CD4-positive, CD25-positive, alpha-beta regulatory T cell (primary cell): ENCODE measurements at regions not wholly inside any gene's neighbourhood (a gene's known extent, or its start where the extent isn't known, plus 50 kb on each side); places are given as distances from the start of the nearest gene placed in this dataset.

Experiments
- ATAC-seq, 2 donors: fragments of 150-1000 bp; cut with Tn5 transposase; one replicate each; pipeline ENCODE4 v1.10.0; 2021; ENCODE audit warnings: low read depth in 2 of 2, moderate number of reproducible peaks in 2 of 2, moderate library complexity in 1 of 2
- DNase-seq, 3 donors: peaks; one replicate each; pipeline versions ENCODE4 v3.0.0 to v3.0.0-alpha.2; 2012 to 2022; ENCODE audit warnings: mixed read lengths in 1 of 3
- H3K27ac ChIP-seq: one replicate; pipeline ENCODE4 v1.7.0; 2013; ENCODE audit warnings: mild to moderate bottlenecking, low read length; ENCODE audit not compliant: insufficient read depth, poor library complexity, severe bottlenecking
- H3K27me3 ChIP-seq: one replicate; pipeline ENCODE4 v1.7.0; 2013; ENCODE audit warnings: low read length; ENCODE audit not compliant: control insufficient read depth, insufficient read depth
- H3K36me3 ChIP-seq: one replicate; pipeline ENCODE4 v1.7.0; 2013; ENCODE audit warnings: mild to moderate bottlenecking, low read length, moderate library complexity; ENCODE audit not compliant: control insufficient read depth, insufficient read depth
- H3K4me1 ChIP-seq: 2 replicates; pipeline ENCODE4 v1.7.0; 2013; ENCODE audit warnings: mild to moderate bottlenecking, low read length; ENCODE audit not compliant: insufficient read depth, control insufficient read depth, poor library complexity, severe bottlenecking
- H3K4me3 ChIP-seq: one replicate; pipeline ENCODE4 v1.7.0; 2013; ENCODE audit warnings: low read depth, mild to moderate bottlenecking, low read length, moderate library complexity
- H3K9me3 ChIP-seq, 2 experiments: 1 replicate in 1 of 2; 2 replicates in 1 of 2; pipeline ENCODE4 v1.7.0; 2013; ENCODE audit warnings: low read length in 2 of 2, mild to moderate bottlenecking in 1 of 2, moderate library complexity in 1 of 2; ENCODE audit not compliant: control insufficient read depth in 2 of 2
- H3K27ac Mint-ChIP-seq, 3 donors: one replicate each; pipeline ENCODE4 v1.8.0; 2020 to 2022; ENCODE audit warnings: mild to moderate bottlenecking in 3 of 3, mixed read lengths in 3 of 3, moderate library complexity in 2 of 3
- H3K27me3 Mint-ChIP-seq: one replicate; pipeline ENCODE4 v1.8.0; 2022; ENCODE audit warnings: mild to moderate bottlenecking, mixed read lengths
- H3K36me3 Mint-ChIP-seq: one replicate; pipeline ENCODE4 v1.8.0; 2020; ENCODE audit warnings: mixed read lengths
- H3K4me1 Mint-ChIP-seq, 4 donors: one replicate each; pipeline ENCODE4 v1.8.0; 2020 to 2022; ENCODE audit warnings: mixed read lengths in 4 of 4, mild to moderate bottlenecking in 1 of 4
- H3K4me3 Mint-ChIP-seq, 4 donors: one replicate each; pipeline ENCODE4 v1.8.0; 2020 to 2022; ENCODE audit warnings: mild to moderate bottlenecking in 4 of 4, mixed read lengths in 4 of 4, moderate library complexity in 3 of 4
- H3K9me3 Mint-ChIP-seq, 7 donors: one replicate each; pipeline ENCODE4 v1.8.0; 2020 to 2022; ENCODE audit warnings: mixed read lengths in 7 of 7, mild to moderate bottlenecking in 3 of 7, moderate library complexity in 2 of 7

GRCh38 chr11:70886256-70886655, 366.1 kb downstream of the SHANK2 start:
- no peak for DNase-seq
- Histone ChIP-seq H3K9me3 (no peaks in the 10 kb centered on the region), H3K36me3 (no peaks in the 10 kb centered on the region), H3K27me3 (no peaks in the 10 kb centered on the region), H3K4me1 (no peaks in the 10 kb centered on the region), H3K4me3 (no peak overlapping the region), H3K27ac (no peak overlapping the region)
- ATAC-seq: no peak
- Mint-ChIP-seq H3K4me3 (no peak overlapping the region), H3K4me1 (no peaks in the 10 kb centered on the region), H3K9me3 (peaks cover 0 to 5% (median 0%) of the 10 kb centered on the region in 7 donors), H3K27me3 (no peaks in the 10 kb centered on the region), H3K27ac (no peak overlapping the region), H3K36me3 (no peaks in the 10 kb centered on the region)

- Histone ChIP-seq H3K27me3 (no peaks in the 10 kb centered on the region), H3K9me3 (no peaks in the 10 kb centered on the region), H3K4me1 (no peaks in the 10 kb centered on the region), H3K36me3 (no peaks in the 10 kb centered on the region), H3K27ac (no peak overlapping the region), H3K4me3 (no peak overlapping the region)
- Mint-ChIP-seq H3K27me3 (no peaks in the 10 kb centered on the region), H3K36me3 (no peaks in the 10 kb centered on the region), H3K4me1 (no peaks in the 10 kb centered on the region), H3K4me3 (no peak overlapping the region), H3K27ac (no peak overlapping the region), H3K9me3 (peaks cover 0 to 5% (median 0%) of the 10 kb centered on the region in 7 donors)
- DNase-seq (no peak), ATAC-seq (no peak)
Observed at GRCh38 chr11:70886676-70887541, 365.5 kb downstream of the SHANK2 start.

- Mint-ChIP-seq H3K27me3 (no peaks in the 10 kb centered on the region), H3K4me1 (no peaks in the 10 kb centered on the region), H3K36me3 (no peaks in the 10 kb centered on the region), H3K4me3 (no peak overlapping the region), H3K9me3 (peaks cover 0 to 5% (median 0%) of the 10 kb centered on the region in 7 donors), H3K27ac (no peak overlapping the region)
- no peak overlapping the region for H3K27ac ChIP-seq
- DNase-seq (no peak), ATAC-seq (no peak)
- no peak overlapping the region for H3K4me3 ChIP-seq
- no peaks in the 10 kb centered on the region for H3K4me1 ChIP-seq
- no peaks in the 10 kb centered on the region for H3K9me3 ChIP-seq
- H3K36me3 ChIP-seq: no peaks in the 10 kb centered on the region
- H3K27me3 ChIP-seq: no peaks in the 10 kb centered on the region
Observed at GRCh38 chr11:70887542-70887827, 364.9 kb downstream of the SHANK2 start.

DNA sequence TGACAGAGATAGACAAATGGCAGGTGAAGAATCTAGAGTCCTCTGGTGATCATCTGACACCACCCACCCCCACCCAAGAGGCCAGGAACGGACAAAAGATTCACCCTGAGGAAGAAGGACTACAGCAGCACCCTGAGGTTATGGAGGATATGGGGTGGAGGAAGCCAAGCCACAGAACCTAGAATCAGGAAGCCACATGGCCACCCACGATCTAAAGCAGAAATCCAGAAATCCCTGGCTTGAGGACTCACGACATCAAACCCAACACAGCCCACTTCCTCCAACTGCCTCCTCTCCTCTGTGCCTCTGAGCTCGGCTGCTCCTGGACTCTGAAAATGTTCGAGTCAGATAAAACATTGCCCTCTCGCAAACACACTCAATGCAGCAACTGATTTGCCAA, 364.3 kb downstream of the SHANK2 start:
- no peaks in the 10 kb centered on the region for H3K27me3 Mint-ChIP-seq
- H3K4me1 Mint-ChIP-seq: no peaks in the 10 kb centered on the region
- Histone ChIP-seq H3K36me3 (no peaks in the 10 kb centered on the region), H3K27ac (no peak overlapping the region), H3K4me3 (no peak overlapping the region), H3K9me3 (no peaks in the 10 kb centered on the region), H3K4me1 (no peaks in the 10 kb centered on the region), H3K27me3 (no peaks in the 10 kb centered on the region)
- H3K36me3 Mint-ChIP-seq: no peaks in the 10 kb centered on the region
- peaks cover 0 to 5% (median 0%) of the 10 kb centered on the region in 7 donors for H3K9me3 Mint-ChIP-seq
- ATAC-seq (no peak), DNase-seq (no peak)
- H3K27ac Mint-ChIP-seq: no peak overlapping the region
- no peak overlapping the region for H3K4me3 Mint-ChIP-seq

- Mint-ChIP-seq H3K9me3 (peaks cover 0 to 2% (median 0%) of the 10 kb centered on the region in 7 donors), H3K4me3 (no peak overlapping the region)
- no peak overlapping the region for H3K4me3 ChIP-seq
Observed at GRCh38 chr11:70889411-70889810, 363.0 kb downstream of the SHANK2 start.

GRCh38 chr11:70891844-70892380, 360.5 kb downstream of the SHANK2 start:
- no peak for ATAC-seq
- Mint-ChIP-seq H3K9me3 (peaks cover 0 to 5% (median 2%) of the 10 kb centered on the region in 7 donors), H3K27me3 (no peaks in the 10 kb centered on the region), H3K27ac (no peak overlapping the region), H3K36me3 (no peaks in the 10 kb centered on the region), H3K4me1 (no peaks in the 10 kb centered on the region), H3K4me3 (no peak overlapping the region)
- Histone ChIP-seq H3K9me3 (peaks cover 0 to 4% of the 10 kb centered on the region in 2 experiments), H3K4me1 (no peaks in the 10 kb centered on the region), H3K27ac (no peak overlapping the region), H3K4me3 (no peak overlapping the region), H3K27me3 (no peaks in the 10 kb centered on the region), H3K36me3 (no peaks in the 10 kb centered on the region)
- DNase-seq: no peak

More at GRCh38 chr11:70889411-70889810, 363.0 kb downstream of the SHANK2 start:
- Mint-ChIP-seq H3K27me3 (no peaks in the 10 kb centered on the region), H3K4me1 (no peaks in the 10 kb centered on the region), H3K36me3 (no peaks in the 10 kb centered on the region), H3K27ac (no peak overlapping the region)
- no peaks in the 10 kb centered on the region for H3K36me3 ChIP-seq
- H3K27ac ChIP-seq: no peak overlapping the region
- no peaks in the 10 kb centered on the region for H3K9me3 ChIP-seq
- H3K27me3 ChIP-seq: no peaks in the 10 kb centered on the region
- H3K4me1 ChIP-seq: no peaks in the 10 kb centered on the region
- ATAC-seq (no peak), DNase-seq (no peak)

DNA sequence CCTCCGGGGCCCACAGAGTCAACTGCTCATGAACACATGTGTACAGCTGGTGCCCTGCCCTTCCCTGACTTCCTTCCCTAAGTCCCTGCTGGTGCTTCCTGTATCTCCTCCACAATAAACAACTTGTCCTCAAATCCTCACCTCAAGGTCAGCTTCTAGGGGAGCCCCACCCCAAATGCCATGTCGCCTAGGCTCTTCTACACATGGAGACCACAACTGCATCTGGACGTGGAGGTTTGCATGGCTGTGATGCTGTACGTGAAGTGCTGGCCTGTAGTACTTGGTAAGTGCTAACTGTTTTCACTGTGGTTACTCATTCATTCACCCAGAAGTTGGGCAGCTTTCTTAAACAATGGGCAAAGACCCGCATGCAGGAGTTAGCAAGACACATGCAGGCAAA, 359.5 kb downstream of the SHANK2 start:
- ATAC-seq: no peak
- no peaks in the 10 kb centered on the region for H3K27me3 Mint-ChIP-seq
- Histone ChIP-seq H3K9me3 (peaks cover 4 to 14% of the 10 kb centered on the region in 2 experiments), H3K27me3 (no peaks in the 10 kb centered on the region), H3K36me3 (no peaks in the 10 kb centered on the region), H3K27ac (no peak overlapping the region), H3K4me3 (no peak overlapping the region), H3K4me1 (no peaks in the 10 kb centered on the region)
- H3K27ac Mint-ChIP-seq: no peak overlapping the region
- no peaks in the 10 kb centered on the region for H3K4me1 Mint-ChIP-seq
- no peak for DNase-seq
- peaks cover 0 to 9% (median 3%) of the 10 kb centered on the region in 7 donors for H3K9me3 Mint-ChIP-seq
- no peaks in the 10 kb centered on the region for H3K36me3 Mint-ChIP-seq
- no peak overlapping the region for H3K4me3 Mint-ChIP-seq
